ENCODE measurements at regions not wholly inside any gene's neighbourhood (a gene's known extent, or its start where the extent isn't known, plus 50 kb on each side); places are given as distances from the start of the nearest gene placed in this dataset.
"Not testable (repeated sequence)": the region's sequence is repeated elsewhere in the genome, so short reads cannot be mapped to it uniquely, and the experiment has no call there.

- ATAC-seq; DNase-seq; H3K27me3 ChIP-seq; H3K4me3 ChIP-seq; intact Hi-C loops (cut with DNase I); H3K27ac ChIP-seq; H3K9me3 ChIP-seq; H3K4me1 ChIP-seq; H3K36me3 ChIP-seq (replicated peaks in 1 of 2; ENCODE audit: insufficient read depth in 1 of 2, low read depth in 2 of 2): not testable (repeated sequence)
- 82 to 91% methylated on average over 11 of the region's 11 CpGs for WGBS, 2 donors
Observed at GRCh38 chr17:27365329-27365945, 71.5 kb downstream of the WSB1 start.

DNA sequence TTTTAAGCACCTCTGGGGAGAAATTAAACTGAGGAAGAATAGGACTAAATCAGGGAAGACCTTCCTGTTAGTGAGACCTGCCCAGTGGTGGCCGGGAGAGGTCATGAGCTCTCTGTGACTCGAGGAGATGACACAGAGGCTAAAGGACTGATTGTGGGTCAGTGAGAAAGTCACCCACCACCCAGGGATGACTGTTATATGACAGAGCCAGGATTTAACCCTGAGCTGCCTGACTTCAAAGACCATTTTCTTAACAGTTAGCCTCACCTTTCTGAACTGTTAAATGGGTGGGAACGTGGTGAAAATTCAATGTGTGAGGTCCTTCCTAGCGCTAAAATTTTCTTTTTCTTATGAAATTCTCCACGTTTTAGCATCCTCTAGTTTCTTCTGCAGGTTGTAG, 72.5 kb downstream of the WSB1 start:
- Histone ChIP-seq H3K36me3 (replicated peaks in 1 of 2; ENCODE audit: insufficient read depth in 1 of 2, low read depth in 2 of 2) (no peaks in the 10 kb centered on the region), H3K9me3 (no peaks in the 10 kb centered on the region), H3K27ac (no peak overlapping the region), H3K4me1 (no peaks in the 10 kb centered on the region), H3K4me3 (no peak overlapping the region), H3K27me3 (no peaks in the 10 kb centered on the region)
- no peak for TF ChIP-seq CTCF (IDR thresholded peaks at IDR 0.05)
- no peak for TF ChIP-seq POLR2A (IDR thresholded peaks at IDR 0.05)
- DNase-seq (no peak), ATAC-seq (no peak)
- intact Hi-C loops (cut with DNase I): no loop called here
- WGBS, 2 donors: 74 to 75% methylated on average over 5 of the region's 5 CpGs

DNA sequence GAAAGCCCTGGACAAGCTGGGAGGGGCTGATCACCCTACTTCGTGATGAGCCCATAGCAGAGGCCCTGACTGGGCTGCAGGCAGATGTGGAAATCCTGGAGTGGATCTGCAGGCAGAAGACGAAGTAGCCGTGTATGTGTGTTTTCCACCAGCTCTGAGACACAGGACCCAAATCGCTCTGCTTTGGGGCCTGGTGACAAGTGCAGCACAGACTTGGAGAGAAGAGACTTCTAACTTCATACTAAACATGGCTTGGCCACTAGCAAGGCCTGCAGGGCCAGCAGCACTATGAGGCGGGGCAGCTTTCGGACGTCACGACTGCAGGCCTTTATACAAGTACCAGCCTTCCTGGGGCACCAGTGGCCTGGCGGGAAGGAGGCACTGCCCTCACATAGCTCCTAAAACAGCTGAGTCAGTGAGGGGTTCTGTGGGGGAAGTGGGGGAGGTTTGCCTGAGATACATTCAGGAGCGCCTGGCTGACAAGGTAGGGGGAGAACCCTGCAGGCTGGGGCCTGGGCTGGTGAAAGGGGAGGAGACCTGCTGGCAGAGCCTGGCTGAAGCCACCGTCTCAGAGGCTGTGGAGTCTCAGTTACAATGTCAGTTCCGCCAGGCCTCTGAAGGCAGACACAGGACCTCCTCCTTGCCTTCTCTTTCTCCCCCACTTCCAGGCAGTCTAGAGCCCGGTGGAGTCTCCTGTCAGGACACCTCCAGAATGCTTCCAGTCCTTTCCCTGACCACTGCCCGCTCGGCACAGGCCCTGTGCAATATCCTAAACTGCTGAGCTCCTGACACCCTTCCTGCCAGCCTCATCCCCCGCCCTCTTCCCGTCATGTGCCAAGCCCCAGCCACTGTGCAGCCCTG, 73.4 kb downstream of the WSB1 start:
- H3K36me3 ChIP-seq (replicated peaks in 1 of 2; ENCODE audit: insufficient read depth in 1 of 2, low read depth in 2 of 2): no peaks in the 10 kb centered on the region
- DNase-seq: no peak
- H3K27me3 ChIP-seq: no peaks in the 10 kb centered on the region
- TF ChIP-seq POLR2A (IDR thresholded peaks at IDR 0.05) (no peak), CTCF (IDR thresholded peaks at IDR 0.05) (no peak)
- no peaks in the 10 kb centered on the region for H3K4me1 ChIP-seq
- intact Hi-C loops (cut with DNase I): no loop called here
- no peak for ATAC-seq
- no peaks in the 10 kb centered on the region for H3K9me3 ChIP-seq
- WGBS, 2 donors: 83 to 94% methylated on average over 7 to 17 of the region's 17 CpGs
- H3K27ac ChIP-seq: no peak overlapping the region
- H3K4me3 ChIP-seq: no peak overlapping the region

DNA sequence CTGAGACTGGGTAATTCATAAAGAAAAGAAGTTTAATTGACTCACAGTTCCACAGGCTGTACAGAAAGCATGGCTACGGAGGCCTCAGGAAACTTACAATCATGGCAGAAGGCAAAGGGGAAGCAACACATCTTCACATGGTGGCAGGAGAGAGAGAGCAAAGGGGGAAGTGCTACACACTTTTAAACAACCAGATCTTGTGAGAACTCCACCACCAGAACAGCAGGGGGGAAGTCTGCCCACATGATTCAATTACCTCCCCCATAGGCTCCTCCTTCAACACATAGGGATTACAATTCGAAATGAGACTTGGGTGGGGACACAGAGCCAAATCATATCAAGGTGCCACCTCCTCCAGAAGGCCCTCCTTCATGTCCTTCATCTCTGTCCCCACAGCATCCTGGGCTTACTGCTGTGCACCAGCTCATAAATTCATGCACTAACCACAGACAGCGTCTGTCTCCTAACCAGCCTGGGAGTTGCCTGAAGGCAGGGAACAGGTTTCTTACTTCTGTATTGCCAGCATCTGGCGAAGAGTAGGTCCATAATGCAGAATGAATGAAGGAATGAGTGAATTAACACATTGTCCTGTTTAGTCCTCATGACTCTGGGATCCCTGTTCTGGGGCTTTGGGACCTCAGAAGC, 74.4 kb downstream of the WSB1 start:
- Histone ChIP-seq H3K4me3 (no peak overlapping the region), H3K4me1 (no peaks in the 10 kb centered on the region), H3K9me3 (no peaks in the 10 kb centered on the region), H3K27me3 (no peaks in the 10 kb centered on the region), H3K36me3 (replicated peaks in 1 of 2; ENCODE audit: insufficient read depth in 1 of 2, low read depth in 2 of 2) (no peaks in the 10 kb centered on the region), H3K27ac (no peak overlapping the region)
- intact Hi-C loops (cut with DNase I): no loop called here
- TF ChIP-seq POLR2A (IDR thresholded peaks at IDR 0.05) (no peak), CTCF (IDR thresholded peaks at IDR 0.05) (no peak)
- WGBS, 2 donors: 84 to 88% methylated on average over 4 of the region's 4 CpGs
- ATAC-seq (no peak), DNase-seq (no peak)

- Histone ChIP-seq H3K27me3 (no peaks in the 10 kb centered on the region), H3K4me1 (no peaks in the 10 kb centered on the region), H3K27ac (no peak overlapping the region), H3K4me3 (no peak overlapping the region), H3K36me3 (replicated peaks in 1 of 2; ENCODE audit: insufficient read depth in 1 of 2, low read depth in 2 of 2) (no peaks in the 10 kb centered on the region), H3K9me3 (no peaks in the 10 kb centered on the region)
- DNase-seq (no peak), ATAC-seq (no peak)
- 70 to 80% methylated on average over 4 of the region's 4 CpGs for WGBS, 2 donors
- no peak for TF ChIP-seq POLR2A (IDR thresholded peaks at IDR 0.05)
- no peak for TF ChIP-seq CTCF (IDR thresholded peaks at IDR 0.05)
- intact Hi-C loops (cut with DNase I): no loop called here
Observed at GRCh38 chr17:27368980-27369379, 75.1 kb downstream of the WSB1 start.

Data from body of pancreas (tissue), 4 donors.